H1 (cell line): ENCODE measurements at regions not wholly inside any gene's neighbourhood (a gene's known extent, or its start where the extent isn't known, plus 50 kb on each side); places are given as distances from the start of the nearest gene placed in this dataset.

ENCODE experiments used
- CTCF ChIP-seq, 3 experiments: IDR thresholded peaks; 1 replicate in 2 of 3; 2 replicates in 1 of 3; pipeline versions ENCODE4 v1.5.1 to v1.6.1; 2011; ENCODE audit warnings: low read length in 3 of 3, mild to moderate bottlenecking in 3 of 3, inconsistent platforms in 2 of 3, low read depth in 1 of 3, moderate library complexity in 1 of 3; ENCODE audit not compliant: insufficient read depth in 1 of 3; ENCODE audit errors: control extremely low read depth in 1 of 3
- JUND ChIP-seq: IDR thresholded peaks from 2 replicates; pipeline ENCODE4 v1.6.1; 2011; ENCODE audit warnings: mild to moderate bottlenecking, improper control_type of control experiment, low read length
- KDM1A ChIP-seq: fragments of 200-600, 300-600 bp; sonication (generic); IDR thresholded peaks from 2 replicates; pipeline ENCODE4 v1.7.1; 2016; ENCODE audit warnings: mild to moderate bottlenecking, low read length, borderline replicate concordance
- NRF1 ChIP-seq: IDR thresholded peaks from 2 replicates; pipeline ENCODE4 v1.6.1; 2011; ENCODE audit warnings: mild to moderate bottlenecking, low read depth, low read length, improper control_type of control experiment
- SAP30 ChIP-seq: fragments of 300-600 bp; sonication (generic); IDR thresholded peaks from 2 replicates; pipeline ENCODE4 v1.7.1; 2012; ENCODE audit warnings: low read length, moderate library complexity, mild to moderate bottlenecking, inconsistent platforms; ENCODE audit not compliant: insufficient read depth, insufficient replicate concordance

- TF ChIP-seq KDM1A (no peak), JUND (no peak), NRF1 (no peak), SAP30 (no peak), CTCF (IDR thresholded peaks at IDR 0.05; ENCODE audit: control extremely low read depth in 1 of 3, insufficient read depth in 1 of 3, low read depth in 1 of 3, low read length in 3 of 3) (no peak)
Observed at GRCh38 chr20:7667194-7667593, 273.1 kb downstream of the HAO1 start.
